SK-N-SH (cell line): ENCODE measurements at regions not wholly inside any gene's neighbourhood (a gene's known extent, or its start where the extent isn't known, plus 50 kb on each side); places are given as distances from the start of the nearest gene placed in this dataset.

Source experiments
- CTCF ChIA-PET: fragments of 300-600, 350-600 bp; formaldehyde crosslinking; extraction: SDS; loops from one replicate; lab custom pipeline; 2021; lab: Yijun Ruan, JAX
- POLR2A ChIA-PET: fragments of 350-600 bp; sonication (Branson Sonifier 250); formaldehyde crosslinking; extraction: SDS; loops from one replicate; lab custom pipeline; 2020; ENCODE audit warnings: antibody characterized with exemption, inconsistent platforms; lab: Yijun Ruan, JAX
- DNase-seq: peaks from one replicate; pipeline ENCODE4 v3.0.0; 2012
- H2AFZ ChIP-seq: fragments of 200-600 bp; sonication (generic); 2 replicates; pipeline ENCODE4 v1.8.1; 2016; ENCODE audit warnings: antibody characterized with exemption, mild to moderate bottlenecking, low read depth
- H3F3A ChIP-seq: fragments of 200-600 bp; sonication (generic); replicated peaks from 2 replicates; pipeline ENCODE3; 2016; ENCODE audit warnings: antibody characterized with exemption, mild to moderate bottlenecking; ENCODE audit not compliant: insufficient read depth
- H3K27ac ChIP-seq, 2 experiments: fragments of 200-500 bp in 1 of 2; fragments of 200-600 bp in 1 of 2; sonication (Bioruptor generic) in 1 of 2; sonication (generic), shearing (Covaris generic) in 1 of 2; 2 replicates each; pipeline versions ENCODE4 v1.5.1 to v1.6.1; 2014 to 2016; ENCODE audit warnings: low read depth in 2 of 2, inconsistent platforms in 1 of 2, low read length in 1 of 2, mild to moderate bottlenecking in 1 of 2, mixed read lengths in 1 of 2
- H3K27me3 ChIP-seq: fragments of 200-600 bp; sonication (generic), shearing (Covaris generic); 2 replicates; pipeline ENCODE4 v1.6.1; 2016; ENCODE audit warnings: mixed run types; ENCODE audit not compliant: insufficient read depth
- H3K36me3 ChIP-seq, 2 experiments: fragments of 200-500 bp in 1 of 2; fragments of 200-600 bp in 1 of 2; sonication (Bioruptor generic) in 1 of 2; sonication (generic) in 1 of 2; replicated peaks in 1 of 2; 2 replicates each; pipeline versions ENCODE3 to v1.5.1; 2014 to 2016; ENCODE audit warnings: low read length in 1 of 2, mild to moderate bottlenecking in 1 of 2; ENCODE audit not compliant: insufficient read depth in 2 of 2, control insufficient read depth in 1 of 2
- H3K4me1 ChIP-seq, 2 experiments: fragments of 200-500 bp in 1 of 2; fragments of 200-600 bp in 1 of 2; sonication (Bioruptor generic) in 1 of 2; sonication (generic), shearing (Covaris generic) in 1 of 2; 2 replicates each; pipeline versions ENCODE4 v1.5.1 to v1.6.1; 2014 to 2016; ENCODE audit warnings: low read depth in 1 of 2, low read length in 1 of 2, mixed run types in 1 of 2; ENCODE audit not compliant: insufficient read depth in 2 of 2, control insufficient read depth in 1 of 2
- H3K4me2 ChIP-seq: fragments of 200-600 bp; sonication (generic), shearing (Covaris generic); 2 replicates; pipeline ENCODE4 v1.6.1; 2017; ENCODE audit warnings: mixed run types
- H3K4me3 ChIP-seq, 2 experiments: fragments of 200-500 bp in 1 of 2; fragments of 200-600 bp in 1 of 2; sonication (Bioruptor generic) in 1 of 2; sonication (generic), shearing (Covaris generic) in 1 of 2; 2 replicates each; pipeline versions ENCODE4 v1.5.1 to v1.8.1; 2014 to 2016; ENCODE audit warnings: low read depth in 2 of 2, inconsistent platforms in 1 of 2, low read length in 1 of 2, mild to moderate bottlenecking in 1 of 2, mixed read lengths in 1 of 2, moderate library complexity in 1 of 2
- H3K79me2 ChIP-seq: fragments of 200-600 bp; sonication (generic); 2 replicates; pipeline ENCODE4 v1.8.1; 2017; ENCODE audit warnings: mild to moderate bottlenecking; ENCODE audit not compliant: insufficient read depth
- H3K9ac ChIP-seq: fragments of 200-600 bp; sonication (generic); 2 replicates; pipeline ENCODE4 v1.6.1; 2017; ENCODE audit warnings: mixed run types
- H3K9me2 ChIP-seq: fragments of 200-600 bp; sonication (generic); 2 replicates; pipeline ENCODE4 v1.6.1; 2017; ENCODE audit warnings: mixed run types
- H3K9me3 ChIP-seq: fragments of 200-600 bp; sonication (generic); 2 replicates; pipeline ENCODE4 v1.6.1; 2017; ENCODE audit warnings: mixed run types, mild to moderate bottlenecking, moderate library complexity
- H4K20me1 ChIP-seq: fragments of 200-600 bp; sonication (generic); 2 replicates; pipeline ENCODE4 v1.6.1; 2017; ENCODE audit warnings: mild to moderate bottlenecking, mixed run types; ENCODE audit not compliant: insufficient read depth
- CTCF ChIP-seq: fragments of 200-600 bp; sonication (generic); IDR thresholded peaks from 2 replicates; pipeline ENCODE4 v1.6.1; 2017; ENCODE audit warnings: antibody characterized with exemption, mild to moderate bottlenecking, moderate library complexity
- EZH2phosphoT487 ChIP-seq: fragments of 200-600 bp; sonication (generic); IDR thresholded peaks from 2 replicates; pipeline ENCODE4 v1.6.1; 2017; ENCODE audit warnings: low read depth, mixed run types, mild to moderate bottlenecking, antibody characterized with exemption, moderate library complexity, borderline replicate concordance
- FOSL2 ChIP-seq: IDR thresholded peaks from 2 replicates; pipeline ENCODE4 v1.4.0; 2012; ENCODE audit warnings: low read depth, mild to moderate bottlenecking, moderate library complexity, borderline replicate concordance
- FOXJ3 ChIP-seq: sonication (generic); formaldehyde crosslinking; IDR thresholded peaks from 2 replicates; pipeline ENCODE4 v1.5.1; 2020; ENCODE audit warnings: mild to moderate bottlenecking, missing genetic modification reagents
- GABPA ChIP-seq: IDR thresholded peaks from 2 replicates; pipeline ENCODE4 v1.4.0; 2012; ENCODE audit warnings: low read depth, mild to moderate bottlenecking
- JUND ChIP-seq: IDR thresholded peaks from 2 replicates; pipeline ENCODE4 v1.4.0; 2012
- MXI1 ChIP-seq: IDR thresholded peaks from 2 replicates; pipeline ENCODE4 v1.6.1; 2012; ENCODE audit warnings: mild to moderate bottlenecking, low read depth, low read length, improper control_type of control experiment
- NRF1 ChIP-seq: IDR thresholded peaks from 2 replicates; pipeline ENCODE4 v1.6.1; 2012; ENCODE audit warnings: low read depth, mild to moderate bottlenecking, low read length
- RAD21 ChIP-seq: IDR thresholded peaks from 2 replicates; pipeline ENCODE4 v1.6.1; 2012; ENCODE audit warnings: mild to moderate bottlenecking, low read length
- RCOR1 ChIP-seq: fragments of 150-350 bp; IDR thresholded peaks from 2 replicates; pipeline ENCODE4 v1.6.1; 2017; ENCODE audit warnings: antibody characterized with exemption, low read length
- RFX5 ChIP-seq: IDR thresholded peaks from 2 replicates; pipeline ENCODE4 v1.6.1; 2012; ENCODE audit warnings: mild to moderate bottlenecking, improper control_type of control experiment, low read length
- SIN3A ChIP-seq: IDR thresholded peaks from 2 replicates; pipeline ENCODE4 v1.6.1; 2012; ENCODE audit warnings: low read depth, mild to moderate bottlenecking, low read length, moderate library complexity, borderline replicate concordance
- TAF1 ChIP-seq: IDR thresholded peaks from 2 replicates; pipeline ENCODE4 v1.6.1; 2012; ENCODE audit warnings: low read depth, mild to moderate bottlenecking, low read length, moderate library complexity, borderline replicate concordance
- TCF12 ChIP-seq: IDR thresholded peaks from 2 replicates; pipeline ENCODE4 v1.4.0; 2012
- TEAD4 ChIP-seq: IDR thresholded peaks from 2 replicates; pipeline ENCODE4 v1.4.0; 2012; ENCODE audit warnings: mild to moderate bottlenecking, borderline replicate concordance; ENCODE audit not compliant: insufficient read depth
- YY1 ChIP-seq: IDR thresholded peaks from 2 replicates; pipeline ENCODE4 v1.4.0; 2012; ENCODE audit warnings: low read depth, mild to moderate bottlenecking
- WGBS: methylation state at CpG from one replicate; pipeline ENCODE4 v1.1.6; 2017; ENCODE audit warnings: low lambda C conversion rate; 5-methylcytosine and 5-hydroxymethylcytosine counted together
- TF ChIP-seq, protein P1 (sequence below): IDR thresholded peaks from 2 replicates; pipeline ENCODE4 v1.4.0; 2012; ENCODE audit warnings: low read depth, borderline replicate concordance
- TF ChIP-seq, protein P2 (sequence below): IDR thresholded peaks from 2 replicates; pipeline ENCODE4 v1.4.0; 2012; ENCODE audit warnings: low read depth
- TF ChIP-seq, protein P3 (sequence below): IDR thresholded peaks from 2 replicates; pipeline ENCODE4 v1.6.1; 2012; ENCODE audit warnings: mild to moderate bottlenecking, low read depth, low read length, moderate library complexity

GRCh38 chr12:87678453-87678852, 350.7 kb downstream of the C12orf50 start:
- DNase-seq = no peak
- Histone ChIP-seq H3K36me3 (no peaks in the 10 kb centered on the region), H3K9me2 (no peaks in the 10 kb centered on the region), H3K27me3 (no peaks in the 10 kb centered on the region), H3K4me1 (no peaks in the 10 kb centered on the region), H3K79me2 (no peaks in the 10 kb centered on the region), H4K20me1 (no peaks in the 10 kb centered on the region), H3K9ac (no peak overlapping the region), H3K9me3 (no peaks in the 10 kb centered on the region), H3F3A (no peaks in the 10 kb centered on the region), H3K4me2 (no peak overlapping the region), H3K4me3 (no peak overlapping the region), H3K27ac (no peak overlapping the region), H2AFZ (no peak overlapping the region; the same call in 1 of the 2 replicates)
- CTCF ChIA-PET = no interaction called here
- POLR2A ChIA-PET = no interaction called here
- no peak for TF ChIP-seq CTCF
- no peak for TF ChIP-seq TCF12
- TF ChIP-seq YY1 = no peak
- no peak for TF ChIP-seq RAD21
- no peak for TF ChIP-seq TEAD4
- no peak for TF ChIP-seq MXI1
- TF ChIP-seq, protein P1, sequence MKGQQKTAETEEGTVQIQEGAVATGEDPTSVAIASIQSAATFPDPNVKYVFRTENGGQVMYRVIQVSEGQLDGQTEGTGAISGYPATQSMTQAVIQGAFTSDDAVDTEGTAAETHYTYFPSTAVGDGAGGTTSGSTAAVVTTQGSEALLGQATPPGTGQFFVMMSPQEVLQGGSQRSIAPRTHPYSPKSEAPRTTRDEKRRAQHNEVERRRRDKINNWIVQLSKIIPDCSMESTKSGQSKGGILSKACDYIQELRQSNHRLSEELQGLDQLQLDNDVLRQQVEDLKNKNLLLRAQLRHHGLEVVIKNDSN = no peak
- no peak for TF ChIP-seq SIN3A
- no peak for TF ChIP-seq FOSL2

- Histone ChIP-seq H3K9me2 (no peaks in the 10 kb centered on the region), H3F3A (no peaks in the 10 kb centered on the region), H3K4me1 (no peaks in the 10 kb centered on the region), H3K4me2 (no peak overlapping the region), H2AFZ (no peak overlapping the region), H4K20me1 (no peaks in the 10 kb centered on the region), H3K36me3 (no peaks in the 10 kb centered on the region), H3K27me3 (no peaks in the 10 kb centered on the region), H3K79me2 (no peaks in the 10 kb centered on the region), H3K27ac (no peak overlapping the region), H3K4me3 (no peak overlapping the region), H3K9ac (no peak overlapping the region), H3K9me3 (no peaks in the 10 kb centered on the region)
- ChIA-PET POLR2A (no interaction called here), CTCF (no interaction called here)
- TF ChIP-seq FOXJ3 (CRISPR knock-in tag) = no peak
- DNase-seq = no peak
Measured at GRCh38 chr12:87676731-87677130, 352.5 kb downstream of the C12orf50 start.

DNA sequence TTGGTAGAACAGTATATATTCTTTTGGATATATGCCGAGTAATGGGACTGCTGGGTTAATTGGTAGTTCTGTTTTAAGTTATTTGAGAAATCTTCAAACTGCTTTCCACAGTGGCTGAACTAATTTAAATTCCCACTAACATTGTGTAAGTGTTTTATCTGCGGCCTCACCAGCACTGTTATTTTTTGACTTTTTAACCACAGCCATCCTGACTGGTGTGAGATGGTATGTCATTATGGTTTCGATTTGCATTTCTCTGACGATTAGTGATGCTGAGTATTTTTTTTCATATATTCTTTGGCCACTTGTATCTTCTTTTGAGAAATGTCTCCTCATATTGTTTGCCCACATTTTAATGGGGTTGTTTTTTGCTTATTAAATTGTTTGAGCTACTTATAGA, 357.4 kb downstream of the C12orf50 start:
- Histone ChIP-seq H2AFZ (no peak overlapping the region), H4K20me1 (no peaks in the 10 kb centered on the region), H3K9ac (no peak overlapping the region), H3K4me2 (no peak overlapping the region), H3K27me3 (no peaks in the 10 kb centered on the region), H3K9me3 (no peaks in the 10 kb centered on the region), H3K79me2 (no peaks in the 10 kb centered on the region), H3K4me3 (no peak overlapping the region), H3K36me3 (no peaks in the 10 kb centered on the region), H3K27ac (no peak overlapping the region), H3F3A (no peaks in the 10 kb centered on the region), H3K9me2 (no peaks in the 10 kb centered on the region), H3K4me1 (no peaks in the 10 kb centered on the region)
- ChIA-PET CTCF (no interaction called here), POLR2A (no interaction called here)
- DNase-seq = no peak
- 93% methylated on average over 4 of the region's 4 CpGs for WGBS
- TF ChIP-seq TEAD4 (no peak), EZH2phosphoT487 (no peak), RCOR1 (no peak), JUND (no peak), RAD21 (no peak), NRF1 (no peak), RFX5 (no peak), TAF1 (no peak), FOXJ3 (CRISPR knock-in tag) (no peak), GABPA (no peak)
- TF ChIP-seq, protein P2, sequence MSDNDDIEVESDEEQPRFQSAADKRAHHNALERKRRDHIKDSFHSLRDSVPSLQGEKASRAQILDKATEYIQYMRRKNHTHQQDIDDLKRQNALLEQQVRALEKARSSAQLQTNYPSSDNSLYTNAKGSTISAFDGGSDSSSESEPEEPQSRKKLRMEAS = no peak
- TF ChIP-seq, protein P3, sequence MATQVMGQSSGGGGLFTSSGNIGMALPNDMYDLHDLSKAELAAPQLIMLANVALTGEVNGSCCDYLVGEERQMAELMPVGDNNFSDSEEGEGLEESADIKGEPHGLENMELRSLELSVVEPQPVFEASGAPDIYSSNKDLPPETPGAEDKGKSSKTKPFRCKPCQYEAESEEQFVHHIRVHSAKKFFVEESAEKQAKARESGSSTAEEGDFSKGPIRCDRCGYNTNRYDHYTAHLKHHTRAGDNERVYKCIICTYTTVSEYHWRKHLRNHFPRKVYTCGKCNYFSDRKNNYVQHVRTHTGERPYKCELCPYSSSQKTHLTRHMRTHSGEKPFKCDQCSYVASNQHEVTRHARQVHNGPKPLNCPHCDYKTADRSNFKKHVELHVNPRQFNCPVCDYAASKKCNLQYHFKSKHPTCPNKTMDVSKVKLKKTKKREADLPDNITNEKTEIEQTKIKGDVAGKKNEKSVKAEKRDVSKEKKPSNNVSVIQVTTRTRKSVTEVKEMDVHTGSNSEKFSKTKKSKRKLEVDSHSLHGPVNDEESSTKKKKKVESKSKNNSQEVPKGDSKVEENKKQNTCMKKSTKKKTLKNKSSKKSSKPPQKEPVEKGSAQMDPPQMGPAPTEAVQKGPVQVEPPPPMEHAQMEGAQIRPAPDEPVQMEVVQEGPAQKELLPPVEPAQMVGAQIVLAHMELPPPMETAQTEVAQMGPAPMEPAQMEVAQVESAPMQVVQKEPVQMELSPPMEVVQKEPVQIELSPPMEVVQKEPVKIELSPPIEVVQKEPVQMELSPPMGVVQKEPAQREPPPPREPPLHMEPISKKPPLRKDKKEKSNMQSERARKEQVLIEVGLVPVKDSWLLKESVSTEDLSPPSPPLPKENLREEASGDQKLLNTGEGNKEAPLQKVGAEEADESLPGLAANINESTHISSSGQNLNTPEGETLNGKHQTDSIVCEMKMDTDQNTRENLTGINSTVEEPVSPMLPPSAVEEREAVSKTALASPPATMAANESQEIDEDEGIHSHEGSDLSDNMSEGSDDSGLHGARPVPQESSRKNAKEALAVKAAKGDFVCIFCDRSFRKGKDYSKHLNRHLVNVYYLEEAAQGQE = no peak
